Hematopoietic multipotent progenitor cell (in vitro differentiated cells): ENCODE measurements at regions not wholly inside any gene's neighbourhood (a gene's known extent, or its start where the extent isn't known, plus 50 kb on each side); places are given as distances from the start of the nearest gene placed in this dataset.

ENCODE experiments used
- DNase-seq, 3 donors: peaks; one replicate each; pipeline ENCODE4 v3.0.0-alpha.2; 2011 to 2015; ENCODE audit warnings: low read depth in 2 of 3, low spot score in 2 of 3

GRCh38 chr12:27382924-27383323 lies 50.3 kb downstream of the BMAL2 start:
- no peak for DNase-seq

DNA sequence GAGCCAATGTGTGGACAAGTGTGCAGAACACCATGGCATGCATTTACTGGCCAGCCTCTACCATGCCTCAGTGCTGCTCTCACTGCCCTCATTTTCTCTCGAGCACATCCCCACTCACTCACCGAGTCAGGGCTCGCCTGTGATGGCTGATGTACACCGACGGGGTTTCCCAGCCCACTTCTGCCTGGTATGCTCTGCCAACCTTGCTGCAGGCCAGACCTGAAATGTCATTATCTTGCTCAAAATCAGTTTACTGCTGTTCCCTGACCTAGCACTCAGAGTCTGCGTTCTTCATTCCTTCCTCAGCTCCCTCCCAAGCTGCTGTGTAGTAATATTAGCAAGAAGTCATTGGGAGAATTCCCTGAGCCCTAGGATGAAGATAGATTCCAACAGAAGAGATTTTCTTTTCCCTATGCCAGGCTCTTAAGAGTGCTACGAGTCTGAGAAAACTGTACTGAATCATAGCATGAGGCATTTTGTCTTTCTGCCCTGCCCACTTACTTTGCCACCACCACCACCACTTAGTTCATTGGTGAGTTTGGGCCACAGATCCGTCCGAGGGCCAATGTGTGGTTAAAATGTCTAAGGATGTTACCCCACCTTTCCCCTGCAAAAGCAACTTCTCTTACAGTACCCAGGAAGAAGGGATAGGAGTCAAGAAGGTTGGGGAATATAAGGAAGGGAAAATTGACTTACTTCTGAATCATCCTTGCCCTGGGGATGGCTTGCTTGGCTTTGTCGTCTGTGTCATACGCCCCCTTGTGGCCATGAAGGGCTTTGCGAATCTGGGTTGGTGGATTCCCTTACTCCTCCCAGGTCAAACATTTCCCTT lies 51.0 kb downstream of the BMAL2 start:
- DNase-seq: peak; percentile 11 to 75 (median 57)

- no peak for DNase-seq
These were observed 51.6 kb downstream of the BMAL2 start for GRCh38 chr12:27384261-27384590.

DNA sequence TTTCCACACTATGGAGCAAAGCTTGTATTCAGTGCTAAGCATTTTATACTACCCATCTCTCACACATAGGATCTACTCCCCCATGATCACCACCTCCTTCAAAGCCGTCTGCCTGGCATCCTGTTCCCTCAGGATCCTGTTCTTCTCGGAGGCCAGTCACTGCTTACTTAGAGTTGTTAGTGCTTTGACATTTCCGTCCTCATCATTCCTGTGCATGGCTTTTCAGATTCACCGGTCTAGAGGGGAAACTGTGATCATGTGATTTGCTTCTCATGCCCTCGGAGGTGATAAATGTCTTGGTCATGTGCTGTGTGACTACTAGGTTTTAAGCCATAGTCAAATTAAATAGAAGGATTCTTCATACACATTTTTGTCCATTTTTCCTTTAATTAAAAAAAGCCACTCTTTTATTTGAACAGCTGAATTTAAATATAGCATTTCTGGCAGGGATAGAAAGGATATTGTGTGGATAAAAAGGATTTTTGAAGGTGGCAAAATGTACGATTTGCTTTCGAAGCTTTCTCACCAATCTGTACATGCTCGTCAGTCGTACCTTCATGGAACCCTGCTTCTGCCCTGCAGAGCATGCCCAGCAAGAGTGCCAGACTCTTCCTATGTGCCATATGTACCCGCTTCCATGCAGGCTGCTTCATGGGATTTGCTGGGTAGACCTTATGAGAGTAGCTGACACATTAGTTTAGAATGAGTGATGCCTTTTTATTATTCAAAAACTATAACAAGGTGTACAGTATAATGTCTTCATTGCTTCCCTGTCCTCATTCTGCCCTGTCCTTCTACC lies 53.3 kb downstream of the BMAL2 start:
- peak in 2 of 3 donors; percentile 5 to 11 for DNase-seq

- no peak for DNase-seq
These were observed 54.8 kb downstream of the BMAL2 start for GRCh38 chr12:27387473-27387872.

GRCh38 chr12:27388650-27389049 lies 56.0 kb downstream of the BMAL2 start:
- DNase-seq: no peak

- DNase-seq: no peak
These were observed 51.9 kb upstream of the SMCO2 start for GRCh38 chr12:27394676-27395075.

GRCh38 chr12:27396216-27396815 lies 50.2 kb upstream of the SMCO2 start:
- DNase-seq: no peak
